Immature natural killer cell (primary cell): ENCODE measurements at regions not wholly inside any gene's neighbourhood (a gene's known extent, or its start where the extent isn't known, plus 50 kb on each side); places are given as distances from the start of the nearest gene placed in this dataset.
A peak's percentile ranks its signal among the peaks of the same experiment; 100 is the strongest.
"Not testable (repeated sequence)": the region's sequence is repeated elsewhere in the genome, so short reads cannot be mapped to it uniquely, and the experiment has no call there.

ENCODE experiments used
- DNase-seq, 3 donors: peaks; one replicate each; pipeline ENCODE4 v3.0.0; 2022; ENCODE audit warnings: mixed read lengths in 1 of 3
- H3K27ac Mint-ChIP-seq, 6 donors: one replicate each; pipeline ENCODE4 v1.8.0; 2020; ENCODE audit warnings: mixed read lengths in 6 of 6, mild to moderate bottlenecking in 5 of 6, inconsistent platforms in 4 of 6, moderate library complexity in 3 of 6
- H3K27me3 Mint-ChIP-seq, 3 donors: one replicate each; pipeline ENCODE4 v1.8.0; 2020 to 2021; ENCODE audit warnings: low read depth in 3 of 3, mild to moderate bottlenecking in 3 of 3, mixed read lengths in 3 of 3, moderate library complexity in 3 of 3, inconsistent platforms in 1 of 3
- H3K36me3 Mint-ChIP-seq, 3 donors: one replicate each; pipeline ENCODE4 v1.8.0; 2020; ENCODE audit warnings: mixed read lengths in 3 of 3, inconsistent platforms in 2 of 3, mild to moderate bottlenecking in 2 of 3
- H3K4me1 Mint-ChIP-seq, 2 donors: one replicate each; pipeline ENCODE4 v1.8.0; 2020; ENCODE audit warnings: inconsistent platforms in 2 of 2, mild to moderate bottlenecking in 2 of 2, mixed read lengths in 2 of 2, moderate library complexity in 1 of 2
- H3K4me3 Mint-ChIP-seq, 5 donors: one replicate each; pipeline ENCODE4 v1.8.0; 2020; ENCODE audit warnings: mild to moderate bottlenecking in 5 of 5, mixed read lengths in 5 of 5, inconsistent platforms in 3 of 5, moderate library complexity in 3 of 5
- H3K9me3 Mint-ChIP-seq, 6 donors: one replicate each; pipeline ENCODE4 v1.8.0; 2020; ENCODE audit warnings: mild to moderate bottlenecking in 6 of 6, mixed read lengths in 6 of 6, inconsistent platforms in 4 of 6, moderate library complexity in 3 of 6

GRCh38 chr5:30239331-30240022 is 954.0 kb upstream of the CDH6 start:
- Mint-ChIP-seq H3K9me3 (peaks cover 17 to 56% (median 36%) of the 10 kb centered on the region in 6 donors), H3K27me3 (no peaks in the 10 kb centered on the region), H3K36me3 (no peaks in the 10 kb centered on the region), H3K4me1 (no peaks in the 10 kb centered on the region), H3K4me3 (no peak overlapping the region), H3K27ac (peak overlapping the region in 1 of 6 donors; percentile 58)
- no peak for DNase-seq

- Mint-ChIP-seq H3K4me1 (no peaks in the 10 kb centered on the region), H3K36me3 (peaks cover 0 to 4% (median 0%) of the 10 kb centered on the region in 3 donors), H3K4me3 (no peak overlapping the region)
Observed at GRCh38 chr5:30237189-30237588, 956.3 kb upstream of the CDH6 start.

GRCh38 chr5:30209755-30210154 is 983.7 kb upstream of the CDH6 start:
- no peak overlapping the region for H3K27ac Mint-ChIP-seq
- no peaks in the 10 kb centered on the region for H3K27me3 Mint-ChIP-seq
- peaks cover 11 to 63% (median 43%) of the 10 kb centered on the region in 6 donors for H3K9me3 Mint-ChIP-seq
- H3K4me1 Mint-ChIP-seq: no peaks in the 10 kb centered on the region
- H3K36me3 Mint-ChIP-seq: peaks cover 0 to 4% (median 0%) of the 10 kb centered on the region in 3 donors
- H3K4me3 Mint-ChIP-seq: no peak overlapping the region
- no peak for DNase-seq

More at GRCh38 chr5:30237189-30237588, 956.3 kb upstream of the CDH6 start:
- Mint-ChIP-seq H3K27ac (no peak overlapping the region), H3K27me3 (no peaks in the 10 kb centered on the region), H3K9me3 (peaks cover 7 to 61% (median 43%) of the 10 kb centered on the region in 6 donors)
- DNase-seq: no peak

DNA sequence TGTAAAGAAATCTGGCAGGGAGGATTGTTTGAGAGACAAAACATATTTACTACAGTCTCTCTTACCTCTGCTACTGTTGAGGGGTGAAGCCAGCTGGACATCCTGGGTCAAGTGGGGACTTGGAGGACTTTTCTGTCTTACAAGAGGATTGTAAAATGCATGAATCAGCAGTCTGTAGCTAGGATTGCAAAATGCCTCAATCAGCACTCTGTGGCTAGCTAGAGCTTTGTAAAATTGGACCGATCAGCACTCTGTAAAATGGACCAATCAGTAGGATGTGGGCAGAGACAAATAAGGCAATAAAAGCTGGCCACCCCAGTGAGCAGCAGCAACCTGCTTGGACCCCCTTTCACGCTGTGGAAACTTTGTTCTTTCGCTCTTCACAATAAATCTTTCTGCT is 995.8 kb upstream of the CDH6 start:
- no peak for DNase-seq
- H3K4me1 Mint-ChIP-seq: no peaks in the 10 kb centered on the region
- H3K9me3 Mint-ChIP-seq: peaks cover 14 to 53% (median 33%) of the 10 kb centered on the region in 6 donors
- H3K4me3 Mint-ChIP-seq: no peak overlapping the region
- no peaks in the 10 kb centered on the region for H3K36me3 Mint-ChIP-seq
- H3K27ac Mint-ChIP-seq: no peak overlapping the region
- H3K27me3 Mint-ChIP-seq: peaks cover 0 to 3% (median 0%) of the 10 kb centered on the region in 3 donors

DNA sequence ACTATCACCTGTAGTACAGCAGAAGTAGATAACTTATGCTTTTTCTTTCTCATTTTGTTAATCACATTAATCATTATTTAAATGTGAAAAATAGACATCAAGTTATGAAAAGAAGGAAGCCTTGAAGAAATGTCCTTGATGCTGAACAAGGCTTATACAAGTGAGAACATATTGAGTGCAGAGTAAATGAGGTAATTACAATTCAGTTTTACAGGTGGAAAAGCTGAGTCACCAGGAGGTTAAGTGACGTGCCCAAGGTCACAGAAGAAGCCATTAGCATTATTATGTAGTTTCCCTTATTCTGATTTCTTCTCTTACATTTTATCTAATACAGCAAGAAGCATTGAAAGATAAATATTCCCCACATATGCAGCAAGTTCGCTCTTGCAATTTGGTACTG is 998.5 kb upstream of the CDH6 start:
- Mint-ChIP-seq H3K36me3 (no peaks in the 10 kb centered on the region), H3K4me3 (no peak overlapping the region), H3K9me3 (peaks cover 11 to 43% (median 24%) of the 10 kb centered on the region in 6 donors), H3K27ac (no peak overlapping the region), H3K4me1 (no peaks in the 10 kb centered on the region), H3K27me3 (no peaks in the 10 kb centered on the region)
- DNase-seq: no peak

DNA sequence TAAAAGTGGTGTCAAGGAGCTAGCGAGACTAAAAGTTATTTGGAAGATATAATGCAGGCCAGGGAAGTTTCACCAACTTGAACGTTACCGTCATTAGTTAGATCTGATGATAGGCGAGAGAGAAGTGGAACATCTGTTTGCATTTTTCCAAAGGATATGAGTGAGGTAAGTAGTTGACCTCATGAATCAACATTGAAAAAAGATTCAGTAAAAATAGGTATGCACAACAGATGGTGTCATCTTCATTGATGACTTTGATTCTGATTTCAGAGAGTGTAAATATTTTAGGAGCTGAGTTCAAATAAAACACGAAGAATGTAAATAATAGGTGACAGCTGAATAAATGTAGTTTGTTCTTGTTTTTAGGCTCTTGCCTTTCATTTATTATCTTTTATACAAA is 998.9 kb upstream of the CDH6 start:
- Mint-ChIP-seq H3K27ac (no peak overlapping the region), H3K9me3 (peaks cover 11 to 40% (median 22%) of the 10 kb centered on the region in 6 donors)

GRCh38 chr5:30183795-30184194 is 1009.7 kb upstream of the CDH6 start:
- no peaks in the 10 kb centered on the region for H3K4me1 Mint-ChIP-seq
- H3K27ac Mint-ChIP-seq: no peak overlapping the region
- H3K27me3 Mint-ChIP-seq: peaks cover 0 to 2% (median 0%) of the 10 kb centered on the region in 3 donors
- no peaks in the 10 kb centered on the region for H3K36me3 Mint-ChIP-seq
- H3K9me3 Mint-ChIP-seq: peaks cover 18 to 34% (median 22%) of the 10 kb centered on the region in 6 donors
- no peak for DNase-seq
- no peak overlapping the region for H3K4me3 Mint-ChIP-seq

More for the DNA sequence above, 998.9 kb upstream of the CDH6 start:
- Mint-ChIP-seq H3K36me3 (no peaks in the 10 kb centered on the region), H3K27me3 (no peaks in the 10 kb centered on the region), H3K4me1 (no peaks in the 10 kb centered on the region), H3K4me3 (no peak overlapping the region)
- DNase-seq: no peak

DNA sequence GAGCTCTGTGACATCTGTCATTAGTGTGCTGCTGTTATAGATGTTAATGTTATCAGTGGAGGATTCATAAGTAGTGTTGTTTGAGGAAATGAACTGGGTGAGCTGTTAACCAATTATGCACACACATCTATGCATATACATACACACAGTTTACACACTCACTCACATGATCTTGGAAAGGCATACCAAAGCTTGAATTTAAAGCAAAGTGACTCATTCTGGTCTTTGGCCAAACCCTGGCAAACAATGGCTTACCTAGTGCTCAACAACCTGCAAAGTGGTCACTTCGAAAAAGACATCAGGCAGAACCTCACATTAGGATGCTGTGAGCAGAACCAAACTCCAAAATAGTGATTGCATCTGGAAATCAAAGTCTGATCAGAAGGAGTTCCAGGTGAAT is 1037.3 kb upstream of the CDH6 start:
- peaks cover 11 to 61% (median 38%) of the 10 kb centered on the region in 6 donors for H3K9me3 Mint-ChIP-seq

DNA sequence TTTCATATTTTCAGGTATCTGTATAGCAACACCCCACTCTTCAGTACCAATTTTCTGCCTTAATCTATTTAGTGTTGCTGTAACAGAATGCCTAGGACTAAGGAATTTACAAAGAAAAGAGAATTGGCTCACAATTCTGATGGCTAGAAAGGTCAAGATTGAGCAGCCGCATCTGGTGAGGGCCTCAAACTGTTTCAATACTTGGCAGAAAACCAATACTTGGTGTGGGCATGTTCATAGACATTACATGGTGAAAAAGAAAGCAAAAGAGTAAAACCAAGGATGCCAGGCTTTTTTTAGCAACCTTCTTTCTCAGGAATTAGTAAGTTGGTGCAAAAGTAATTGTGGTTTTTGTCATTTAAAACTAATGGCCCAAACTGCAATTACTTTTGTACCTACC is 1041.1 kb upstream of the CDH6 start:
- H3K27me3 Mint-ChIP-seq: no peaks in the 10 kb centered on the region
- no peak for DNase-seq
- no peak overlapping the region for H3K27ac Mint-ChIP-seq
- H3K4me3 Mint-ChIP-seq: no peak overlapping the region
- no peaks in the 10 kb centered on the region for H3K4me1 Mint-ChIP-seq
- H3K36me3 Mint-ChIP-seq: peaks cover 0 to 4% (median 0%) of the 10 kb centered on the region in 3 donors
- peaks cover 10 to 58% (median 41%) of the 10 kb centered on the region in 6 donors for H3K9me3 Mint-ChIP-seq

More for the DNA sequence above, 1037.3 kb upstream of the CDH6 start:
- DNase-seq: no peak
- no peaks in the 10 kb centered on the region for H3K4me1 Mint-ChIP-seq
- H3K36me3 Mint-ChIP-seq: peaks cover 0 to 4% (median 0%) of the 10 kb centered on the region in 3 donors
- H3K27ac Mint-ChIP-seq: no peak overlapping the region
- H3K4me3 Mint-ChIP-seq: no peak overlapping the region
- H3K27me3 Mint-ChIP-seq: peaks cover 0 to 2% (median 2%) of the 10 kb centered on the region in 3 donors

DNA sequence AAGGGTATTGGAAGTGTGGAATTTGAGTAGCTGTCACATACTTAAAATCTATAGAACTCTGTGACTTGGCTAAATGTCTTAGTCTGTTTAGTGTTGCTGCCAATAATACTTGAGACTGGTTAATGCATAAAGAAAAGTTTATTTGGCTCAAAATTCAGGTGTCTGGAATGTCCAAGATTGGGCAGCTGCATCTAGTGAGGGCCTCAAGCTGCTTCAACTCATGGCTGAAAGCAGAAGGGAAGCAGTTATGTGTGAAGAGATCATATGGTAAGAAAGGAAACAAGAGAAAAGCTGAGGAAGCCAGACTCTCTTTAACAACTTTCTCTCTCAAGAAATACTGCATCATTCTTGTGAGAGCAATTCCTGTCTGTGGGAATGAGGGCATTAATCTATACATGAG is 1043.3 kb upstream of the CDH6 start:
- Mint-ChIP-seq H3K9me3 (peaks cover 13 to 58% (median 43%) of the 10 kb centered on the region in 6 donors), H3K27ac (no peak overlapping the region), H3K27me3 (no peaks in the 10 kb centered on the region), H3K4me1 (no peaks in the 10 kb centered on the region), H3K36me3 (peaks cover 0 to 4% (median 0%) of the 10 kb centered on the region in 3 donors), H3K4me3 (no peak overlapping the region)
- no peak for DNase-seq

DNA sequence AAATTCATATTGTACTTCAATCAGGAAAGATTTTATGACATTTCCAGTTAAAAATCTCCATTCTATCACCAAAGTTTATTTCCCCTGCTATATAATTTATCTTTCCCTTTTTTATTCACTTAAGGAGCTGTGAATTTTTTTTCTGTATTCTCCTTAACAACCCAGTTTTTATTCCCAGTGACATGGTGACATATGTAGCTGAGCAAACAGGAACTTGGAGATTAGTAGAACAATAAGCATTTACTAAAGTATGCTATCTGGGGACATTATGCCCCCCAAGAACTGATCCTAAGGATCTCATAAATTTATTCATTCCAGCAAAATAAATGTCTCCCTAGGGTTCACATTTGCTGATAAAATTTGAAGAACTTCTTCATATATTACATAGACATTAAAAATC is 1044.0 kb upstream of the CDH6 start:
- no peak for DNase-seq
- no peaks in the 10 kb centered on the region for H3K27me3 Mint-ChIP-seq
- peaks cover 14 to 58% (median 45%) of the 10 kb centered on the region in 6 donors for H3K9me3 Mint-ChIP-seq
- H3K4me1 Mint-ChIP-seq: no peaks in the 10 kb centered on the region
- no peak overlapping the region for H3K4me3 Mint-ChIP-seq
- H3K36me3 Mint-ChIP-seq: peaks cover 0 to 4% (median 0%) of the 10 kb centered on the region in 3 donors
- H3K27ac Mint-ChIP-seq: no peak overlapping the region

DNA sequence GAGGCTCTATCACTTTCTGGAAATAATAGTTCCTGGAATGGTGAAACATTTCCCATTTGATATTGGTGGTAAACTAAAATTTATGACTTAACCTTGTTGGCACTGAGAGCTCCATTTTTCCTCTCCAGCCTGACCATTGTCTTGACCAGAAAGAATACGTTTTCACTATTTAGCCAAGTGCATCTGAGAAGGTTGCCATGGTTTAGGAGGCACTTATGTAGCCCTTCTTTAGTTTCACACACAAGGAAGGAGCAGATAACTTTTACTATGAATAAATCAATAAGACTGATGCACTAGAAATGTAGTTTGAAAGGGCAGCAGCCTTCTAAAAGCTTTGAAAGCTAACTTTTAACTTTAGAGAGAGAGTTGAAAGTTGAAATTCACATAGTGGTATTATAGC is 1045.5 kb upstream of the CDH6 start:
- no peaks in the 10 kb centered on the region for H3K4me1 Mint-ChIP-seq
- DNase-seq: no peak
- peaks cover 0 to 4% (median 0%) of the 10 kb centered on the region in 3 donors for H3K36me3 Mint-ChIP-seq
- H3K9me3 Mint-ChIP-seq: peaks cover 18 to 63% (median 49%) of the 10 kb centered on the region in 6 donors
- H3K27me3 Mint-ChIP-seq: peaks cover 0 to 1% (median 0%) of the 10 kb centered on the region in 3 donors
- H3K4me3 Mint-ChIP-seq: no peak overlapping the region
- H3K27ac Mint-ChIP-seq: no peak overlapping the region

GRCh38 chr5:30144059-30144458 is 1049.4 kb upstream of the CDH6 start:
- not testable (repeated sequence) for H3K36me3 Mint-ChIP-seq, H3K4me3 Mint-ChIP-seq, DNase-seq, H3K4me1 Mint-ChIP-seq, H3K27me3 Mint-ChIP-seq, H3K27ac Mint-ChIP-seq
- H3K9me3 Mint-ChIP-seq: peaks cover 19 to 53% (median 36%) of the 10 kb centered on the region in 6 donors

- Mint-ChIP-seq H3K36me3 (peaks cover 0 to under 1% (median 0%) of the 10 kb centered on the region in 3 donors), H3K4me1 (no peaks in the 10 kb centered on the region), H3K9me3 (peaks cover 20 to 52% (median 34%) of the 10 kb centered on the region in 6 donors), H3K4me3 (no peak overlapping the region), H3K27me3 (peaks cover 0 to 3% (median 0%) of the 10 kb centered on the region in 3 donors), H3K27ac (no peak overlapping the region)
- no peak for DNase-seq
Observed at GRCh38 chr5:30142432-30142831, 1051.1 kb upstream of the CDH6 start.
